Daoy (cell line): ENCODE measurements at regions not wholly inside any gene's neighbourhood (a gene's known extent, or its start where the extent isn't known, plus 50 kb on each side); places are given as distances from the start of the nearest gene placed in this dataset.
"Not testable (repeated sequence)": the region's sequence is repeated elsewhere in the genome, so short reads cannot be mapped to it uniquely, and the experiment has no call there.

Experiments used
- DNase-seq: peaks from one replicate; pipeline ENCODE4 v3.0.0-alpha.2; 2015; ENCODE audit warnings: low read depth

- DNase-seq, result peak; percentile 43
These were observed 288.5 kb downstream of the ASMT start for GRCh38 chrX:1903236-1903935.

- DNase-seq, result no peak
These were observed 289.9 kb downstream of the ASMT start for GRCh38 chrX:1904663-1905218.

- no peak for DNase-seq
These were observed 291.2 kb downstream of the ASMT start for GRCh38 chrX:1906028-1906427.

GRCh38 chrX:1908996-1909395 lies 294.1 kb downstream of the ASMT start:
- not testable (repeated sequence) for DNase-seq

- DNase-seq, result no peak
These were observed 294.8 kb downstream of the ASMT start for GRCh38 chrX:1909419-1910206.

- no peak for DNase-seq
These were observed 295.3 kb downstream of the ASMT start for GRCh38 chrX:1910207-1910470.

- DNase-seq, result no peak
These were observed 296.7 kb downstream of the ASMT start for GRCh38 chrX:1911401-1912128.

- DNase-seq, result no peak
These were observed 297.3 kb downstream of the ASMT start for GRCh38 chrX:1912193-1912592.

GRCh38 chrX:1914606-1915365 lies 299.9 kb downstream of the ASMT start:
- DNase-seq, result peak; percentile 58

- DNase-seq, result no peak
These were observed 303.9 kb downstream of the ASMT start for GRCh38 chrX:1918780-1919179.

GRCh38 chrX:1925053-1925481 lies 310.2 kb downstream of the ASMT start:
- no peak for DNase-seq

GRCh38 chrX:1928805-1929204 lies 313.9 kb downstream of the ASMT start:
- DNase-seq, result no peak

- DNase-seq, result no peak
These were observed 317.4 kb downstream of the ASMT start for GRCh38 chrX:1932231-1932630.

GRCh38 chrX:1933964-1934363 lies 319.1 kb downstream of the ASMT start:
- DNase-seq, result no peak

GRCh38 chrX:1935805-1936204 lies 320.9 kb downstream of the ASMT start:
- no peak for DNase-seq

- DNase-seq, result no peak
These were observed 323.3 kb downstream of the ASMT start for GRCh38 chrX:1938190-1938589.

- DNase-seq, result no peak
These were observed 326.5 kb downstream of the ASMT start for GRCh38 chrX:1941321-1941720.

GRCh38 chrX:1945879-1946278 lies 331.0 kb downstream of the ASMT start:
- no peak for DNase-seq

GRCh38 chrX:1946974-1947373 lies 332.1 kb downstream of the ASMT start:
- DNase-seq, result no peak
